SK-N-SH (cell line): ENCODE measurements at regions not wholly inside any gene's neighbourhood (a gene's known extent, or its start where the extent isn't known, plus 50 kb on each side); places are given as distances from the start of the nearest gene placed in this dataset.

Experiments used
- CTCF ChIA-PET: fragments of 300-600, 350-600 bp; formaldehyde crosslinking; extraction: SDS; loops from one replicate; lab custom pipeline; 2021; lab: Yijun Ruan, JAX
- POLR2A ChIA-PET: fragments of 350-600 bp; sonication (Branson Sonifier 250); formaldehyde crosslinking; extraction: SDS; loops from one replicate; lab custom pipeline; 2020; ENCODE audit warnings: antibody characterized with exemption, inconsistent platforms; lab: Yijun Ruan, JAX
- DNase-seq: peaks from one replicate; pipeline ENCODE4 v3.0.0; 2012
- H2AFZ ChIP-seq: fragments of 200-600 bp; sonication (generic); 2 replicates; pipeline ENCODE4 v1.8.1; 2016; ENCODE audit warnings: antibody characterized with exemption, mild to moderate bottlenecking, low read depth
- H3F3A ChIP-seq: fragments of 200-600 bp; sonication (generic); replicated peaks from 2 replicates; pipeline ENCODE3; 2016; ENCODE audit warnings: antibody characterized with exemption, mild to moderate bottlenecking; ENCODE audit not compliant: insufficient read depth
- H3K27ac ChIP-seq, 2 experiments: fragments of 200-500 bp in 1 of 2; fragments of 200-600 bp in 1 of 2; sonication (Bioruptor generic) in 1 of 2; sonication (generic), shearing (Covaris generic) in 1 of 2; 2 replicates each; pipeline versions ENCODE4 v1.5.1 to v1.6.1; 2014 to 2016; ENCODE audit warnings: low read depth in 2 of 2, inconsistent platforms in 1 of 2, low read length in 1 of 2, mild to moderate bottlenecking in 1 of 2, mixed read lengths in 1 of 2
- H3K27me3 ChIP-seq: fragments of 200-600 bp; sonication (generic), shearing (Covaris generic); 2 replicates; pipeline ENCODE4 v1.6.1; 2016; ENCODE audit warnings: mixed run types; ENCODE audit not compliant: insufficient read depth
- H3K36me3 ChIP-seq, 2 experiments: fragments of 200-500 bp in 1 of 2; fragments of 200-600 bp in 1 of 2; sonication (Bioruptor generic) in 1 of 2; sonication (generic) in 1 of 2; replicated peaks in 1 of 2; 2 replicates each; pipeline versions ENCODE3 to v1.5.1; 2014 to 2016; ENCODE audit warnings: low read length in 1 of 2, mild to moderate bottlenecking in 1 of 2; ENCODE audit not compliant: insufficient read depth in 2 of 2, control insufficient read depth in 1 of 2
- H3K4me1 ChIP-seq, 2 experiments: fragments of 200-500 bp in 1 of 2; fragments of 200-600 bp in 1 of 2; sonication (Bioruptor generic) in 1 of 2; sonication (generic), shearing (Covaris generic) in 1 of 2; 2 replicates each; pipeline versions ENCODE4 v1.5.1 to v1.6.1; 2014 to 2016; ENCODE audit warnings: low read depth in 1 of 2, low read length in 1 of 2, mixed run types in 1 of 2; ENCODE audit not compliant: insufficient read depth in 2 of 2, control insufficient read depth in 1 of 2
- H3K4me2 ChIP-seq: fragments of 200-600 bp; sonication (generic), shearing (Covaris generic); 2 replicates; pipeline ENCODE4 v1.6.1; 2017; ENCODE audit warnings: mixed run types
- H3K4me3 ChIP-seq, 2 experiments: fragments of 200-500 bp in 1 of 2; fragments of 200-600 bp in 1 of 2; sonication (Bioruptor generic) in 1 of 2; sonication (generic), shearing (Covaris generic) in 1 of 2; 2 replicates each; pipeline versions ENCODE4 v1.5.1 to v1.8.1; 2014 to 2016; ENCODE audit warnings: low read depth in 2 of 2, inconsistent platforms in 1 of 2, low read length in 1 of 2, mild to moderate bottlenecking in 1 of 2, mixed read lengths in 1 of 2, moderate library complexity in 1 of 2
- H3K79me2 ChIP-seq: fragments of 200-600 bp; sonication (generic); 2 replicates; pipeline ENCODE4 v1.8.1; 2017; ENCODE audit warnings: mild to moderate bottlenecking; ENCODE audit not compliant: insufficient read depth
- H3K9ac ChIP-seq: fragments of 200-600 bp; sonication (generic); 2 replicates; pipeline ENCODE4 v1.6.1; 2017; ENCODE audit warnings: mixed run types
- H3K9me2 ChIP-seq: fragments of 200-600 bp; sonication (generic); 2 replicates; pipeline ENCODE4 v1.6.1; 2017; ENCODE audit warnings: mixed run types
- H3K9me3 ChIP-seq: fragments of 200-600 bp; sonication (generic); 2 replicates; pipeline ENCODE4 v1.6.1; 2017; ENCODE audit warnings: mixed run types, mild to moderate bottlenecking, moderate library complexity
- H4K20me1 ChIP-seq: fragments of 200-600 bp; sonication (generic); 2 replicates; pipeline ENCODE4 v1.6.1; 2017; ENCODE audit warnings: mild to moderate bottlenecking, mixed run types; ENCODE audit not compliant: insufficient read depth
- ELF1 ChIP-seq: IDR thresholded peaks from 2 replicates; pipeline ENCODE4 v1.4.0; 2012
- EZH2phosphoT487 ChIP-seq: fragments of 200-600 bp; sonication (generic); IDR thresholded peaks from 2 replicates; pipeline ENCODE4 v1.6.1; 2017; ENCODE audit warnings: low read depth, mixed run types, mild to moderate bottlenecking, antibody characterized with exemption, moderate library complexity, borderline replicate concordance
- FOSL2 ChIP-seq: IDR thresholded peaks from 2 replicates; pipeline ENCODE4 v1.4.0; 2012; ENCODE audit warnings: low read depth, mild to moderate bottlenecking, moderate library complexity, borderline replicate concordance
- FOXJ3 ChIP-seq: sonication (generic); formaldehyde crosslinking; IDR thresholded peaks from 2 replicates; pipeline ENCODE4 v1.5.1; 2020; ENCODE audit warnings: mild to moderate bottlenecking, missing genetic modification reagents
- GABPA ChIP-seq: IDR thresholded peaks from 2 replicates; pipeline ENCODE4 v1.4.0; 2012; ENCODE audit warnings: low read depth, mild to moderate bottlenecking
- GATA2 ChIP-seq: sonication (generic); formaldehyde crosslinking; IDR thresholded peaks from 2 replicates; pipeline ENCODE4 v1.5.0; 2020; ENCODE audit warnings: mild to moderate bottlenecking, missing genetic modification reagents
- MAX ChIP-seq: IDR thresholded peaks from 2 replicates; pipeline ENCODE4 v1.4.0; 2012; ENCODE audit warnings: low read depth
- MXI1 ChIP-seq: IDR thresholded peaks from 2 replicates; pipeline ENCODE4 v1.6.1; 2012; ENCODE audit warnings: mild to moderate bottlenecking, low read depth, low read length, improper control_type of control experiment
- NRF1 ChIP-seq: IDR thresholded peaks from 2 replicates; pipeline ENCODE4 v1.6.1; 2012; ENCODE audit warnings: low read depth, mild to moderate bottlenecking, low read length
- PBX3 ChIP-seq: IDR thresholded peaks from 2 replicates; pipeline ENCODE4; 2012
- POLR2AphosphoS5 ChIP-seq: IDR thresholded peaks from 2 replicates; pipeline ENCODE4 v1.6.1; 2012; ENCODE audit warnings: low read depth, low read length
- RAD21 ChIP-seq: IDR thresholded peaks from 2 replicates; pipeline ENCODE4 v1.6.1; 2012; ENCODE audit warnings: mild to moderate bottlenecking, low read length
- TAF1 ChIP-seq: IDR thresholded peaks from 2 replicates; pipeline ENCODE4 v1.6.1; 2012; ENCODE audit warnings: low read depth, mild to moderate bottlenecking, low read length, moderate library complexity, borderline replicate concordance
- TCF12 ChIP-seq: IDR thresholded peaks from 2 replicates; pipeline ENCODE4 v1.4.0; 2012
- USF1 ChIP-seq: IDR thresholded peaks from 2 replicates; pipeline ENCODE4 v1.4.0; 2012; ENCODE audit warnings: low read depth, borderline replicate concordance
- YY1 ChIP-seq: IDR thresholded peaks from 2 replicates; pipeline ENCODE4 v1.4.0; 2012; ENCODE audit warnings: low read depth, mild to moderate bottlenecking
- WGBS: methylation state at CpG from one replicate; pipeline ENCODE4 v1.1.6; 2017; ENCODE audit warnings: low lambda C conversion rate; 5-methylcytosine and 5-hydroxymethylcytosine counted together

- TF ChIP-seq PBX3 = 0 out of 2 replicates have a peak, but pooled peaks have one; percentile 4
- TF ChIP-seq RAD21 = no peak
- no peak for TF ChIP-seq MAX
- no peak for TF ChIP-seq GATA2 (CRISPR knock-in tag)
- peak; percentile 41; the same call in 1 of the 2 replicates for TF ChIP-seq USF1
- no peak for TF ChIP-seq YY1
- peak; percentile 35; the same call in 1 of the 2 replicates for TF ChIP-seq GABPA
- TF ChIP-seq TAF1 = no peak
- TF ChIP-seq FOXJ3 (CRISPR knock-in tag) = no peak
- no peak for TF ChIP-seq EZH2phosphoT487
- TF ChIP-seq ELF1 = no peak
These were observed 557.8 kb upstream of the TLE4 start (continued) for GRCh38 chr9:79013715-79014610.

GRCh38 chr9:79014929-79015699, 556.7 kb upstream of the TLE4 start:
- peak overlapping the region; percentile 46 for H3K9ac ChIP-seq
- H3K79me2 ChIP-seq = peaks cover 7% of the 10 kb centered on the region; the same call in 1 of the 2 replicates
- H2AFZ ChIP-seq = no peak overlapping the region; the same call in 1 of the 2 replicates
- H3K36me3 ChIP-seq = no peaks in the 10 kb centered on the region
- no peaks in the 10 kb centered on the region for H3K27me3 ChIP-seq
- H3K27ac ChIP-seq = peak overlapping the region; percentile 36 to 76; a peak in 3 of 4 replicates
- H3K9me2 ChIP-seq = no peaks in the 10 kb centered on the region
- TF ChIP-seq TAF1 = no peak
- TF ChIP-seq MXI1 = no peak
- TF ChIP-seq RAD21 = no peak
- TF ChIP-seq EZH2phosphoT487 = no peak
- no peak for TF ChIP-seq POLR2AphosphoS5
- TF ChIP-seq FOSL2 = no peak
- no peak for TF ChIP-seq NRF1
- TF ChIP-seq TCF12 = peak; percentile 37; the same call in 1 of the 2 replicates
- no peak for TF ChIP-seq USF1
- TF ChIP-seq, all 33 proteins: peak for 1
- Histone ChIP-seq H3K9me3 (no peaks in the 10 kb centered on the region), H3F3A (peaks cover 44% of the 10 kb centered on the region), H3K4me3 (no peak overlapping the region; a peak in 1 of 4 replicates), H3K4me1 (peaks cover 7 to 33% of the 10 kb centered on the region in 2 experiments; a peak in 3 of 4 replicates), H4K20me1 (no peaks in the 10 kb centered on the region), H3K4me2 (peak overlapping the region; percentile 52)
- no peak for DNase-seq
- CTCF ChIA-PET = interaction anchor here (0.8 kb wide), 1 partner anchor 14 kb away, joined by 3 read pairs; no protein-coding TSS in a partner anchor
- 74% methylated on average over 5 of the region's 5 CpGs for WGBS
- POLR2A ChIA-PET = no interaction called here
